Stimulated activated CD4-positive, alpha-beta T cell treated with anti-CD3 and anti-CD28 coated beads, Interleukin-2, amount 100 ng/mL, for 24 hours (primary cell): ENCODE measurements at regions not wholly inside any gene's neighbourhood (a gene's known extent, or its start where the extent isn't known, plus 50 kb on each side); places are given as distances from the start of the nearest gene placed in this dataset.

Experiments
- DNase-seq, 2 donors: peaks; one replicate each; pipeline ENCODE4 v3.0.0-alpha.2; 2020

DNA sequence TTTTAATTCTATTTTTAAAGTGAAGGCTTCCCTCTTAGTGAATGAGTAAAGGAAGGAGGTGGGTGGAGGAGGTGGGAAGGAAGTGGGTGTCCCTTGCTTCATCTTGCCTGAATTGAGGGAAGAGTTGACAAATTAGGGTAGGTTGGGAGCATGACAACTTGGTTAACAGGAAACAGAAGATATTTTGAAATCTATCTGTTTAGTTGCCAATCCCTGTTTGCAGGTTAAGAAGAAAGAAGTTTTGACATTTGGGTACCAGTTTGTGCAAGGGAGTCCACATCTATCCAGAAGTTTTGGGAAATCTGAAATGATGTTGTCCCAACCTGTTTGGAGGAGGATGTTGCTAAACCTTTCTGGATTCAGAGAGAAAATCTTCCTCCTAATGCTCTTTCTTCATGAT, 204.1 kb upstream of the SUCLG2 start:
- no peak for DNase-seq

DNA sequence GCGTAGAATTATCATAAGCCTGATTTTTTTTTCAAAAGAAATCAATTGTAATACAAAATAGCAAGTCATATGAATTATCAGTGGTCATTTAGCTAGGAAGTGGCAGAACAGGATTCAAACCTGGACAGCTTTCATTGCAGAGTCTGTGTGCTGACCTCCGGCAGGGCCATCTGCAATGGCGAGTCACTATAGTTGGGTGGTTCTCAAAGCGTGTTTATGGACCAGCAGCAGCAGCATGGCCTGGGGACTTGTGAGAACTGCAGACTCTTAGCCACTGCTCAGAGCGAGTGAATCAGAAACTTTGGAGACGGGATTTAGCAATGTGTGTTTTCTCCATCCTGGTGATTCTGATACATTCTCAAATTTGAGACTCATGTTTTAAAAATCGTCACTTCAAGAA, 202.3 kb upstream of the SUCLG2 start:
- no peak for DNase-seq

DNA sequence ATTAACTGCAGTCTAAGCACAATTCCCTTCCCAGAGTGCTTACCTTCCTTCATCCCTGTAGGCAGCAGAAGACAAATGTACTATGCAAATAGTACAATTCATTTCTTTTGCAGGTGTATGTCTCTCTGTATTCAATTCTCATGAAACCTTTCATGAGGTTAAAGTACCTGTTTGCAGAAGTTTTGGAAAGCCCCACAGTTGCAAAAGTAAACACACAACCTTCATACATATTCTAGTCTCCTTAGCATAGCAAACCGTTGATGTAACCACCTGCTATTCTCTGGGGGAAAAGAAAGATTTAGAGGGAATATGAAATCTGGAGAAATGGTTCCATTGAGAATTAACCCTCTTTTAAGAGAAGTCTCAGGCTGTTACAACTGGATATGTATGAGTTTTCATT, 200.3 kb upstream of the SUCLG2 start:
- no peak for DNase-seq

DNA sequence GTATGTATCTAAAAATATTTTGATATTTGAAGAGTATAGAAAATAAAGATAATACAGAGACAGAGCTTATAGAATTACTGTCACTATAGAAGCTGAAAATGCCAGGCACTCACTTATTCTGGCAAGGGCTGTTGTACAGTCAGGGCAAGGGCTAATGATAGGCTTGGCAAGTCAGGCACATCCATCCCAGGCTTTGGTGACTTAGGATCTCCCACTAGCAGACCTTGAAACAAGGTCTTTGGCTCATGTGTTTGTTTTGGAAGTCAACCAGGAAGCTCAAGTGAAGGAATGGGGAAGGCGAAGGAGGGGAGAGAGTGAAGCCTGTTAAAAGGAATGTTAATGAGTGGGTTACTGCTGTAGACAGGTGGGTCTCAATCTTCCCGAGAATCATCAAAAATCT, 199.1 kb upstream of the SUCLG2 start:
- no peak for DNase-seq

DNA sequence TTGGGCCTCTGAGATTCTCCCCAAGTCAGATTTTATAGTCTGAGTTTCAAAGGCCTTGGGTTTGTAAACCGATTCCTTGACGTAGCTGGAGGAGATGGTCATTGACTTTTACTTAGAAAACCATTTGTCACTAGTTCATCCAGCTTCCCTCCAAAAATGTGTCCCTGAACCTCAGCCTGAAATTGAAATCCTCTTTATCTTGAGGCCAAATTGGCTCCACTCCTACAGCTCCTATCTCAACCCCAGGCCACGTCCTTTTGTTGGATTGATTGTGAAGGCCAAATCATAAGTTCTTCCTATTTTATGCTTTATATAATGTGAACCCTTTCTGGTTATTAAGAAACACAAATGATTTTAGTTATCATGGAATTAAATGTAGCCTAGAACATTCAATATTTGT, 193.9 kb upstream of the SUCLG2 start:
- DNase-seq = no peak

DNA sequence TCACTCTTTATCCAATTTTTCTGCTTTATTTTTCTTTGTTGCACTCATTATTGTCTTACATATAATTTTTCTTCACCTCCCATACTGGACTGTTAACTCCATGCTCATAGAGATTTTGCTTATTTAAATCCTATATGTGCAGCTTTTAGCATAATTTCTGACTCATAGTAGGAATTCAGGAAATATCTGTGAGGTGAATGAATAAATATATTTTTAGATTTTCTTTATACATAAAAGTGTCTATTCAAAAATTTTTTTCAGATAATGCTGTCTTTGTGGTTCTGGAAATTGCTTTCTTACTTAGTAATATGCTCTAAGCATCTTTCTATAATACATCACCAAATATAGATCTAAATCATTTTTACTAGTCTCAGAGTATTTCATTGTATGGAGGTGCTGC, 191.8 kb upstream of the SUCLG2 start:
- no peak for DNase-seq

DNA sequence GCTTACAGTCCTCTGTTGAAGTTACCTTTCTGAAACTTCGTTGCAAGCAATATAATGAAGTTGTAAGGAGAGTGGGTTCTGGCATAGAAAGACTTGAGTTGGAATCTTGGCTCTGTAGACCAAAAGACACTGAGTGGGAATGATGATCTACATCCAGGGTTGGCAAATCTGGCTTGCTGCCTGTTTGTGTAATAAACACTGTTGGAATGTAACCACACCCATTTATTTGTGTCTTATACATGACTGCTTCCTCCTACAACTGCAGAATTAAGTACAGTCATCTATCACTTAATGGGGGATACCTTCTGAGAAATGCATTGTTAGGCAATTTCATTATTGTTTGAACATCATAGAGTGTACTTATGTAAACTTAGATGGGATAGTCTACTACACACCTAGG, 178.4 kb upstream of the SUCLG2 start:
- no peak for DNase-seq

DNA sequence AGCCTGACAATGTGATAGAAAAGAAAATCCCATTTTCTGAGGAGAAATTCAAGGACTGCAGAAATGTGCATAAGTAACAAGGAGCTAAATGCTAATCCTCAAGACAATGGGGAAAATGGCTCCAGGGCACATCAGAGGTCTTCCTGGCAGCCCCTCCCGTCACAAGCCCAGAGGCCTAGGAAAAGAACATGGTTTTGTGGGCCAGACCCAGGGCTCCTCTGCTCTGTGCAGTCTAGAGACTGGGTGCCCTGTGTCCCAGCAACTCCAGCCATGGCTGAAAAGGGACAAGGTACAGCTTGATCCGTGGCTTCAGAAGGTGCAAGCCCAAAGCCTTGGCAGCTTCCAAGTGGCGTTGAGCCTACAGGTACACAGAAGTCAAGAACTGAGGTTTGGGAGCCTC, 176.8 kb upstream of the SUCLG2 start:
- no peak for DNase-seq

DNA sequence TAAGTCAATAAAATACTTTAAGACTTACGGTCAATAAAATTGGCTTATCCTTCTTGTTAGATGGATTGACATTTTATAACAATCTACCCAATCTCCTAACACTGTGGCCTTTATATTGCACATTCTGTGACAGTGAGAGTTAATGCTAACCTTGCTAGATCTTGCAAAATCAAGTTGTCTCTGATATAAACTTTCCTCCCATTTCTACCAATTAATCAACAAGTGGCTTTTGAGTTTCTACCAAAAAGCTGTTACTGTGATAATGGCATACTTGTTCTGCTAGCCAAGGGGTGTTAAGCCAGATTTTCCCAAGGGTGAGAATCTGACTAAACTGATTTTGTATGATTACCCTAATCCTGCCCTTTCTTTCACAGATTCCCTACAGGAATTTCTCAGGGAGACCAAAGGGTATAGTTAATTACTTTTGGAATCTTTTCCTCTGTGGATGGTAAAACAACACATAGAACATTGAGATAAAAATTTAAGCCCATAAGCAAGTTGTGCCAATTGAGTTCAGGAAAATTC, 174.1 kb upstream of the SUCLG2 start:
- DNase-seq = no peak

DNA sequence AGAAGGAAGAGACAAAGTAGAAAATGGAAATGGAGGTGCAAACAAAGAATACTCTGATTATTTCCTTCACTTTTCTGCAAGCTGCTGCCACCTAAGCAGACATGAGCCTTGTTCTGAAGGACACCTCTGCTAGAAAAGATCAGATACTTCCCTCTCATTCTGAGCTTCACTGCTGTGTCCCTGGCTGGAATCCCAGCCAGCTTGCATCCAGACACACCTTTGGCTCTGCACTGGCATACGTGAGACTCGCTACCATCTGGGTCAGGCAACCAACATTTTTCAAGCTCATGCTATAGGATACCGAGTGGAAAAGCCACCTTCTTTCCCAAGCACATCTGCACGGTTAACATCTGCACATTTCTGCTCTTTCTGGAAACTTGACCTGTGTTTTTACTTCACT, 166.7 kb upstream of the SUCLG2 start:
- DNase-seq = no peak

DNA sequence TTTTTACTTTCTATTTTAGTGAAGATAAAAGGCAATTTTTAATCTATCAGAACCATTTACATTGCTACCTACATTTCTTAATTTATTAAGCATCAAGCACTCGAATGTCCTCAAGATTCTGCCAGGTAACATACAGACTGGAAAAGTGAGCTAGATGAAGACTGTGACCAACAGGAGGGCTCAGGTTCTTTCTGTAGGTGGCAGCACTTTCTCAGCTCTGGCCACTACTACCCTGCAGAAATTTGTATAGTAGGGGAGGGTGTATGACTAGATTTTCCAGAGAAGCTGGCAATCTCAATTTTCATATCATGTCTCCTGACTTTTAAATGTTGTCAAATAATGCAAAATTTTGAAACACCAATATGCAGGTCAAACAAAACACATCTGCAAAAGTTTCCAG, 165.0 kb upstream of the SUCLG2 start:
- DNase-seq = no peak

DNA sequence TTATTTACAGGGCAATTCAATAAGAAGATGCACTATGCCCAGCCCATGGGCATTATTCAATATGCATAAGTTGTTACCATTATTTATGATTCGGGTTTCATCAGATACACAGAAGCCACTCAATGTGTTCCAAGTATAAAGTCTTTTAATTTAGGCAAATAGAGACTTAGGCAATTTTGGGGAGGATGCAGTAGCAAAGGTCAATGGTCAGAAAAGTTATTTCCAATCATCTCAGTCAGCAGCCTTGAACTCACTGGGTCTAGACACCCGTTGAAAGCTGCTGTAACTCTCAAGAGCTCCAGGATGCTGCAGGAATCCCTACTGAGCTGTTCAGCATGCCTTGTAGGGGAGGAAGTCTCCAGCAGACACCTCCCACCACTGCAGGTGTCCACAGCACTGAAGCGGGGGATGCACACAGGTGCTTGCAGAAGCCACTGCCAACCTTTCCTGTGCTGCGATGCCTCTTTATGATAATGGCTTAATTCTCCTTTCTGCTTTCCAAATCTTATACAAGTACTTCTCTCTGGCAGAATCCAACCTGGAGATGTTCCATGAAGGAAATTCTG, 155.0 kb upstream of the SUCLG2 start:
- DNase-seq = no peak

DNA sequence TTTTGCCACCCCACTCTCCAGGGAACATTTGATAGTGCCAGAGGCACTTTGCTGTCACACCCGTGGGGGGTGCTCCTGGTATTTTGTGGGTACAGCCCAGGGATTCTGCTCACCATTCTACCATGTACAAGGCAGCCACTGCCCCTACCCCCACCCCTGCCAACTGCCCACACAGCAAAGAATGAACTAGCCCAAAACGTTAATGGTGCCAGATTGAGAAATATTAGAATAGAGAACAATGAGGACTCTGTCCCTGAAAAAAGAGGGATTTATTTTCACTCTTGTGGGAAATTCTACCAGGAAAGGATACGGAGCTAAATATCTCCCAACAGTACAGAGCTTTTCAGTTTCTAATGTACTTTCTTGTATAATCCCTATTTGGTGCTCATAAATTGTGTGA, 154.5 kb upstream of the SUCLG2 start:
- no peak for DNase-seq

DNA sequence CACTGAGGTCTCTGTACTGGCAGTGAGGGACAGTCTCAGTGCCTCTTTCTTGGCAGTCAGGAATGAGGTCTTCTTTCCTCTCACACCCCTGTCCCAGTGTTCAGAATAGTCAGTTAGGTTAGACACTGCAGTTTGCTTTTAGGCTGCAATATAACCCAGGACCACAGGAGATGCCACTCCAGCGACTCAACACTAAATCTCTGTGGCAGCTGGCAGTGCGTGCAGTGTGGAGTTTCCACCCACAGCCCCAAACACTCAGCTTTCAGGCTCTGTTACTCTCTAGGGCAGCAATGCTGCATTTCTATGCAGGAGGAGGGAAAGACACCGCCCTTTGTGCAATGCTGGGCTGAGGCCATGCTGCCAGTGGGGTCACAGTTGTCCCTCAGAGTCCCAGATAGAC, 150.2 kb upstream of the SUCLG2 start:
- DNase-seq = no peak

DNA sequence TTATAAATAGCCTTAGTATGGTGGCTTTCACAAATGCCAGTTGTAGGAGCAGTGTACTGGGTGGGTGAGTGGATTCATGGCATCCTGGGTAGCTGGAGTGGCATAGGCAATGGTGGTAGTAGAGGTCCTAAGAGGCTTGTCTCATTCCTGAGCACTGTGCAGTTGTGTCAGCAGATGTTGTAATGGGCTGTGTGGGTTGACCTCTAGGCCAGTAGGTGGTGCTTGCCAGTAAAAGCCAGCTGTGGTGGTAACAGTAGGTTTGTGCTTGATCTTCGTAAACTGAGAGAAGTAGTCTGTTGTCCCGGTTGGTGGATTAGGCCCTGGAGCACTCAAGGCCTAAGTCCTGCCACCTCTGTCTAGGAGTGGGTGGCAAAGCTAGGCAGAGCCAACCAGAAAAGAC, 149.7 kb upstream of the SUCLG2 start:
- DNase-seq = no peak

DNA sequence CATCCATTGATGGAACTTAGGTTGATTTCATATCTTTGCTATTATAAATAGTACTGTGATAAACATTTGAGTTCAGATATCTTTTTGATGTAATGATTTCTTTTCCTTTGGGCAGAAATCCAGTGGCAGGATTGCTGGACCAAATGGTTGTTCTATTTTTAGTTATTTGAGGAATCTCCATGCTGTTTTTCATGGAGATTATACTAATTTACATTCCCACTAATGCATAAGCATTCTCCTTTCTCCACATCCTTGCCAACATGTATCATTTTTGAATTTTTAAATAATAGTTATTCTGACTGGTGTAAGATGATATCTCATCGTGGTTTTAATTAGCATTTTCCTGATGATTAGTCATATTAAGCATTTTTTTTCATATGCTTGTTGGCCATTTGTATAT, 144.0 kb upstream of the SUCLG2 start:
- DNase-seq = no peak

DNA sequence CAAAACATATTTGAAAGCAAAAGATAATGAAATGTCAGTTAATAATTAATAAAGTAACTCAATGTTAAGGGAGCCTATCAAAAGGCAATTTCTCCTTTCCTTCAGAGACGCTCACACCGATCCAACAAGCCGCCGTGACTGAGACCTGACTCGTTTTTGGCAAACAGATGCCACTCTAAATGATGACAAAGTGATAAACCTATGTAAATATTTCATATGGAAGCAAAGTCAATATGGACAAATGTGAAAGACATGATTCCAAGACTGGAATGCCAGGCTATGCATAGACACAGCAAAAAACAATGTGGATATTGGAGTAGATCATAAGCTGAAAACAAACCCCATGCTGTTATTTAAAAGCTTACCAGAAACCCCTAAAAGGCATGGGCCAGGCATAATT, 137.2 kb upstream of the SUCLG2 start:
- no peak for DNase-seq

DNA sequence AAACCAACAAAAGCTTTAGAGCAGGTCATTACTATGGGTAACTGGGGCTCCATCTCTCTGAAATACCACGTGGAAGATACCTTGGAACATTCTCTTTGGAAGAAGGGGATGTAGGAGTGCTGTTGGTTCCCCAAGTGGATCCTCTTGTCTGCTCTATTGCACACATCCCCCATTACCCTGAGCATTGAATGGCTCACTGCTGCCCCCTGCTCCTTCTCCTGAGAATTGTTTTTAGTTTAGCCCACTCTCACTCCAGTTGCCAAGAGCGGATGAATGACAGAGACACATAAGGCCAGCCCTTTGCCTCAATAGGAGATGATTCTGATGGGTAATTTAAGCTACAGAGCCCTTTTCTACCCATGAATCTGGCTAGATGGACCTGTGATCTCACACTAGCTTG, 135.6 kb upstream of the SUCLG2 start:
- peak; percentile 66 to 69 for DNase-seq

DNA sequence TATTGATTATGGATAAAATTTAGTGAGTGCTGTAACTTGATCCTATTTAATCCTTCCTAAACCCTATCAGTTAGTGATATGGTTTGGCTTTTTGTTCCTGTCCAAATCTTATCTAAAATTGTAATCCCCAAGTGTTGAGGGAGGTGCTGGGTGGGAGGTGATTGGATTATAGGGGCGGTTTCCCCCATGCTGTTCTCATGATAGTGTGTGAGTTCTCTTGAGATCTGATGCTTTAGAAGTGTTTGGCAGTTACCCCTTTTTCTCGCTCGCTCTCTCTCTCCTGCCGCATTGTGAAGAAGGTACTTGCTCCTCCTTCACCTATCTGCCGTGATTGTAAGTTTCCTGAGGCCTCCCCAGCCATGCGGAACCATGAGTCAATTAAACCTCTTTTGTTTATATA, 134.0 kb upstream of the SUCLG2 start:
- DNase-seq = no peak

DNA sequence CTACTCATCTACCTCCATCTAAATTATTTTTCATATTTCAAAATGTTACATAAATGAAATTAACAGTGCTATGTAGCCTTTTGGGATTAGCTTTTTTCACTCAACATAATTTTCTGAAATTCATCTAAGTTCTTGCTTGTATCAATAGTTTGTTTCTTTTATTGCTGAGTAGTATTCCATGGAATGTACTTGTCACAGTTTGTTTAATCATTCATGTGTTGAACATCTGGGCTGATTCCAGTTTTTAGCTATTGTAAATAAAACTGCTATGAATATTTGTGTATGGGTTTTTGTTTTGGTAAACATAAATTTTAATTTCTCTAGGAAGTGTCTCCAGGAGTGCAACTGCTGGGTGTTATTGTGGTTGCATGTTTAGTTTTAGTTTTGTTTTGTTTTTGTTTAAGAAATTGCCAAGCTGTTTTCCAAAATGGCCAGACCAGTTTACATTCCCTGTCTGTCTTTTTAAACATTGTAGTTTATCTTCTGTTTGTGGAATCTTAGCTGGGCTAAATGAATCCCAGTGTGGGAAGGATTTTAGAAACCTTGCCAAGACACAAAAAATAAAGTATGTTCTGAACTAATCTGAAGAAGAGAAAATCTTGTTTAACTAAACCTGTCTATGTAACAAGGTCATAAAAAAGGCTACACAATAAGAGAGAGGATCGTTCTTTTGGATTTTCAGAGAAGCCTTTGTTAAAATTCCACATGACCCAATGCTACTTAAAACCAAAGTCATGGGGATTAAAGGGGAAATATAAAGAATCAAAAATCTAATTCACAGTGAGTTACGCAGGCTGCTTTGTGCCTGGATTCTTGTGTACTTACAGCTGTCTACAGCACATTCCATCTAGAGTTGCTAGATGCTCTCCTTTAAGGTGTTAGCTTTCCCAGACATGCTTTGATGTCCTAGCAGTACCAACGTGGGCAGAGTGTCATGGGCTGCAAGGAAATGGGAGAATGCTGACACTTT, 129.2 kb upstream of the SUCLG2 start:
- DNase-seq = no peak

DNA sequence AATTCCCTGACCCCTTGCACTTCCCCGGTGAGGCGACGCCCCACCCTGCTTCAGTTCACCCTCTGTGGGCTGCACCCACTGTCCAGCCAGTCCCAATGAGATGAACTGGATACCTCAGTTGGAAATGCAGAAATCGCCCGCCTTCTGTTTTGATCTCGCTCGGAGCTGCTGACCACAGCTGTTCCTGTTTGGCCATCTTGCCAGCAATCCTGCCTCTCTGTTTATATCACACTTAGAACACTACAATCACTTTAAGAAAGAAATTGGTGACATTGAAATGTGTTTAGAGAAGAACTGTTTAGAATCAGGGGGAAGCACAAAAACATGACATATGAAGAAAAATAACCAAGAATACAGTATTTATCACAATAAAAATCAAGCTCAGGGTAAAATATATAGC, 127.5 kb upstream of the SUCLG2 start:
- no peak for DNase-seq

DNA sequence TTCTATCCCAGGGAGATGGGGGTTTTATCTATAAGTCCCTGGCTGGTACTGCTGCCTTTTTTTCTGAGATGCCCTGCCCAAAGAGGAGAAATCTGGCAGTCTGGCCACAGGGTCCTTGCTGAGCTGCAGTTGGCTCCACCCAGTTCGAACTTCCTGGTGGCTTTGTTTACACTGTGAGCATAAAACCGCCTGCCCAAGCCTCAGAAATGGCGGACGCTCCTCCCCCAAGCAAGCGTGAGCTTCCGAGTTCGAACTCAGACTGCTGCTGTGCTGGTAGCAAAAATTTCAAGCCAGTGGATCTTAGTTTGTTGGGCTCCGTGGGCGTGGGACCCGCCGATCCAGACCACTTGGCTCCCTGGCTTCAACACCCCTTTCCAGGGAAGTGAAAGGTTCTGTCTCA, 126.8 kb upstream of the SUCLG2 start:
- DNase-seq = no peak

DNA sequence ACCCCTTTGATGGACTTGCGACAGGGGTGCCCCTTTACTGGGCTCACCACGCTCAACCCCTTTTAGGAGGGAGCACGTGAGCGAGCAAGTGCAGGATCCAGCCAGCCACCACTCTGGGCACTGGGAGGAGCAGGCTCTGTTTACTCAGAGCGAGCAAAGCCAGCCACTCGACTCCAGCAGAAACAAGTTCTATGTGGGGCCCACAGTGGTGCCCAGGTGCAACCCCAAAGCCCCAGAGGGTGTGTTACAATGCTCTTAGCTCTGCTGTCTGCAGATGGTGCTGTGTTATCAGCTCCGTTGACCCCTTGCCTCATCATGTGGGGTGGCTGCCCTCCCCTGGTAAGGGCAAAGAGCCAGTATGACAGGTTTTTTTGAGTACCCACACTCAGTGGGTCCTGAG, 120.3 kb upstream of the SUCLG2 start:
- DNase-seq = no peak

DNA sequence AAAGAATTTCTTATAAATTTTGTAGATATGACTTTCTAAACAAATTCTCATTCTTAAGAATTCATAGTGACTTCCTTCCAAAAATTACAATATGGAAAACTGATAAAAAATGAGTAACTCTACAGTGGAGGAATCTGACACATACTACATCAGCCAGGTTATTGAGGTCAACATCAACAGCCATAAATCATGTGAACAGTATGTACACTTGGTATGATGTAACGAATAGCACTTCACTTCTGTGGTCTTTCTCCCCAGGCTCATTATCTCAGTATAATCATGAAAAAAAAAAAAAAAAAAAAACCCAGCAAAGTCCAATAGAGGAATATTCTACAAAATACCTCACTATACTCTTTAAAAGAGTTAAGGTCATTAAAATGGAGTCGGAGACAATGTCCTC, 111.2 kb upstream of the SUCLG2 start:
- DNase-seq = no peak

DNA sequence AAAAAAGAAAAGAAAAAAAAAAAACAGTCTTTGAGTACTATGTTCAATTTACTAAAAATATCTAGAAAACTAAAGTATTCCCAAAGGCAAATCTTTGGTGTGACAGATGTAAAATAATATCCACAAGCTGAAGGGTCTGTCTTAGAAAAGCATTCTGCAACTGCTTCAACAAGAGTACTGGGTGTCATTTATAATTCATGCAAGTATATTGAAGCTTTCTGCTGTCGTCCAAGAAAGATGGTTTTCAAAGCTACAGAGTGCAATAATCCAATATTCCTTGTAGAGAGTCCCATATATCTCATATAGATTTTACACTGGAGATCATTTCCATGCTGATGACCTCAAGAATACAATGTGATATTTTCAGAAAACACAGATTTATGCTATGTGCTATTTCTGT, 90.9 kb upstream of the SUCLG2 start:
- no peak for DNase-seq
